IMR-90 (cell line): ENCODE measurements at regions not wholly inside any gene's neighbourhood (a gene's known extent, or its start where the extent isn't known, plus 50 kb on each side); places are given as distances from the start of the nearest gene placed in this dataset.

Experiments
- ATAC-seq: fragments of 200-7000 bp; cut with Tn5 transposase; 2 replicates; pipeline ENCODE4 v1.9.1; 2020; ENCODE audit warnings: low read depth, mild to moderate bottlenecking, moderate library complexity
- BruUV-seq: library from RNA; stranded (reverse); fragments of 400-500 nt; replicated peaks from 2 replicates; lab custom pipeline; 2021; lab: Mats Ljungman, UMichigan
- CTCF ChIA-PET: fragments of 300-600 bp; formaldehyde crosslinking; extraction: SDS; loops from one replicate; lab custom pipeline; 2021; ENCODE audit warnings: antibody characterized with exemption; lab: Yijun Ruan, JAX
- POLR2A ChIA-PET: fragments of 300-600 bp; sonication (Branson Sonifier 250); formaldehyde crosslinking; loops from one replicate; lab custom pipeline; 2022; ENCODE audit warnings: antibody characterized with exemption; ENCODE audit not compliant: unreplicated experiment; lab: Charles Lee
- DNase-seq: peaks from one replicate; pipeline ENCODE4 v3.0.0; 2013
- H2AFZ ChIP-seq: replicated peaks from 2 replicates; pipeline ENCODE3; 2013; ENCODE audit warnings: low read length, mild to moderate bottlenecking; ENCODE audit not compliant: poor library complexity
- H2AK5ac ChIP-seq: 2 replicates; pipeline ENCODE4 v1.6.1; 2013; ENCODE audit warnings: low read depth, low read length, inconsistent platforms
- H2AK9ac ChIP-seq: replicated peaks from 2 replicates; pipeline ENCODE3; 2013; ENCODE audit warnings: mild to moderate bottlenecking, low read depth, low read length, moderate library complexity; ENCODE audit not compliant: poor library complexity
- H2BK120ac ChIP-seq: 2 replicates; pipeline ENCODE4 v1.6.1; 2013; ENCODE audit warnings: low read depth, low read length, inconsistent platforms
- H2BK15ac ChIP-seq: 3 replicates; pipeline ENCODE4 v1.6.1; 2013; ENCODE audit warnings: low read depth, low read length, inconsistent platforms
- H2BK20ac ChIP-seq: 2 replicates; pipeline ENCODE4 v1.6.1; 2013; ENCODE audit warnings: low read depth, mild to moderate bottlenecking, inconsistent platforms, low read length, moderate library complexity
- H2BK5ac ChIP-seq: 2 replicates; pipeline ENCODE4 v1.6.1; 2013; ENCODE audit warnings: mild to moderate bottlenecking, low read depth, low read length, inconsistent platforms; ENCODE audit not compliant: poor library complexity, severe bottlenecking
- H3K14ac ChIP-seq: replicated peaks from 2 replicates; pipeline ENCODE4 v1.6.1; 2013; ENCODE audit warnings: low read depth, low read length, inconsistent platforms
- H3K18ac ChIP-seq: 2 replicates; pipeline ENCODE4 v1.6.1; 2013; ENCODE audit warnings: low read depth, low read length, control low read depth
- H3K23ac ChIP-seq: 2 replicates; pipeline ENCODE4 v1.6.1; 2013; ENCODE audit warnings: low read depth, low read length, inconsistent platforms
- H3K27ac ChIP-seq: 2 replicates; pipeline ENCODE4 v1.5.1; 2013; ENCODE audit warnings: mild to moderate bottlenecking, control low read depth, low read length; ENCODE audit not compliant: insufficient read depth
- H3K27me3 ChIP-seq: 2 replicates; pipeline ENCODE4 v1.6.1; 2013; ENCODE audit warnings: low read length; ENCODE audit not compliant: control insufficient read depth, insufficient read depth
- H3K36me3 ChIP-seq: 2 replicates; pipeline ENCODE4 v1.6.1; 2013; ENCODE audit warnings: low read length, mixed read lengths; ENCODE audit not compliant: control insufficient read depth, insufficient read depth
- H3K4ac ChIP-seq: 2 replicates; pipeline ENCODE4 v1.6.1; 2013; ENCODE audit warnings: low read depth, low read length, inconsistent platforms
- H3K4me1 ChIP-seq: 2 replicates; pipeline ENCODE4 v1.6.1; 2013; ENCODE audit warnings: low read length, mixed read lengths; ENCODE audit not compliant: control insufficient read depth, insufficient read depth
- H3K4me2 ChIP-seq: 2 replicates; pipeline ENCODE4 v1.6.1; 2013; ENCODE audit warnings: low read depth, mild to moderate bottlenecking, control low read depth, low read length, moderate library complexity
- H3K4me3 ChIP-seq: 2 replicates; pipeline ENCODE4 v1.5.1; 2013; ENCODE audit warnings: low read depth, mild to moderate bottlenecking, control low read depth, low read length, moderate library complexity; ENCODE audit not compliant: insufficient read depth
- H3K56ac ChIP-seq: 2 replicates; pipeline ENCODE4 v1.6.1; 2013; ENCODE audit warnings: low read length, inconsistent platforms; ENCODE audit not compliant: insufficient read depth; ENCODE audit errors: extremely low read depth
- H3K79me1 ChIP-seq, 2 experiments: 2 replicates each; pipeline ENCODE4 v1.6.1; 2013; ENCODE audit warnings: low read length in 2 of 2, inconsistent platforms in 1 of 2, low read depth in 1 of 2
- H3K9ac ChIP-seq: 2 replicates; pipeline ENCODE4 v1.6.1; 2013; ENCODE audit warnings: low read depth, low read length, control low read depth
- H3K9me1 ChIP-seq: 2 replicates; pipeline ENCODE4 v1.6.1; 2013; ENCODE audit warnings: low read length, inconsistent platforms; ENCODE audit not compliant: insufficient read depth
- H3K9me3 ChIP-seq: 2 replicates; pipeline ENCODE4 v1.6.1; 2013; ENCODE audit warnings: low read length; ENCODE audit not compliant: control insufficient read depth, insufficient read depth
- H4K20me1 ChIP-seq: 2 replicates; pipeline ENCODE4 v1.6.1; 2013; ENCODE audit warnings: low read length, inconsistent platforms; ENCODE audit not compliant: insufficient read depth
- H4K5ac ChIP-seq: 2 replicates; pipeline ENCODE4 v1.6.1; 2013; ENCODE audit warnings: mild to moderate bottlenecking, low read depth, low read length, control low read depth
- H4K8ac ChIP-seq, 2 experiments: 2 replicates each; pipeline ENCODE4 v1.6.1; 2013; ENCODE audit warnings: low read depth in 2 of 2, low read length in 2 of 2, control low read depth in 1 of 2, inconsistent platforms in 1 of 2
- H4K91ac ChIP-seq: 2 replicates; pipeline ENCODE4 v1.6.1; 2013; ENCODE audit warnings: low read depth, low read length, inconsistent platforms; ENCODE audit not compliant: insufficient read depth
- BHLHE40 ChIP-seq: fragments of 150-350 bp; IDR thresholded peaks from 2 replicates; pipeline ENCODE4 v1.6.1; 2016; ENCODE audit warnings: mild to moderate bottlenecking, low read depth, low read length
- CEBPB ChIP-seq: IDR thresholded peaks from 2 replicates; pipeline ENCODE4 v1.6.1; 2012; ENCODE audit warnings: low read depth, low read length, improper control_type of control experiment
- CHD1 ChIP-seq: IDR thresholded peaks from 2 replicates; pipeline ENCODE4 v1.6.1; 2012; ENCODE audit warnings: low read depth, low read length, improper control_type of control experiment
- FOS ChIP-seq: fragments of 150-350 bp; IDR thresholded peaks from 2 replicates; pipeline ENCODE4 v1.6.1; 2016; ENCODE audit warnings: low read depth, low read length
- MAFK ChIP-seq: IDR thresholded peaks from 2 replicates; pipeline ENCODE4 v1.6.1; 2012; ENCODE audit warnings: low read depth, low read length, improper control_type of control experiment
- MAZ ChIP-seq: IDR thresholded peaks from 2 replicates; pipeline ENCODE4 v1.6.1; 2012; ENCODE audit warnings: low read depth, mild to moderate bottlenecking, low read length, improper control_type of control experiment, moderate library complexity, borderline replicate concordance
- MXI1 ChIP-seq: IDR thresholded peaks from 2 replicates; pipeline ENCODE4 v1.6.1; 2012; ENCODE audit warnings: low read depth, mild to moderate bottlenecking, low read length, moderate library complexity, borderline replicate concordance
- NFE2L2 ChIP-seq: fragments of 150-350 bp; IDR thresholded peaks from 2 replicates; pipeline ENCODE4 v1.6.1; 2016; ENCODE audit warnings: low read depth, mild to moderate bottlenecking, low read length
- POLR2A ChIP-seq: IDR thresholded peaks from 2 replicates; pipeline ENCODE4 v1.6.1; 2012; ENCODE audit warnings: mild to moderate bottlenecking, low read depth, low read length
- RAD21 ChIP-seq: IDR thresholded peaks from 2 replicates; pipeline ENCODE4 v1.6.1; 2012; ENCODE audit warnings: low read length, improper control_type of control experiment
- RCOR1 ChIP-seq: IDR thresholded peaks from 2 replicates; pipeline ENCODE4 v1.6.1; 2012; ENCODE audit warnings: mild to moderate bottlenecking, low read length, improper control_type of control experiment; ENCODE audit not compliant: insufficient replicate concordance
- RFX5 ChIP-seq: IDR thresholded peaks from 2 replicates; pipeline ENCODE4 v1.8.0; 2012; ENCODE audit warnings: low read depth, mild to moderate bottlenecking, low read length, moderate library complexity
- SMC3 ChIP-seq: fragments of 150-350 bp; IDR thresholded peaks from 2 replicates; pipeline ENCODE4 v1.6.1; 2016; ENCODE audit warnings: low read depth, mild to moderate bottlenecking, antibody characterized with exemption, low read length, moderate library complexity
- WGBS, 2 experiments: methylation state at CpG; one replicate each; pipeline versions ENCODE4 v1.1.5 to v1.1.7; 2013; ENCODE audit warnings: missing lambda C conversion rate in 2 of 2; ENCODE audit not compliant: insufficient read length in 1 of 2; ENCODE audit errors: extremely low coverage in 2 of 2; 5-methylcytosine and 5-hydroxymethylcytosine counted together
- dilution Hi-C: fragments of 300-500 bp; cut with HindIII; formaldehyde crosslinking; loops from one replicate; pipeline ENCODE4 v1.14.3; 2018; ENCODE audit warnings: low sequenced_read_pairs; ENCODE audit not compliant: unreplicated experiment
- in situ Hi-C: fragments of 300-500 bp; cut with MboI; formaldehyde crosslinking; loops from 3 replicates; pipeline ENCODE4 v1.14.3; 2019; ENCODE audit warnings: low sequenced_read_pairs, inconsistent platforms, mixed read lengths
- intact Hi-C: fragments of 100-400 bp; cut with micrococcal nuclease; formaldehyde crosslinking; loops from 2 replicates; pipeline ENCODE4 v1.10.0; 2022
- TF ChIP-seq, protein P1 (sequence below): conservative IDR thresholded peaks from 2 replicates; pipeline ENCODE4 v1.5.1; 2012; ENCODE audit warnings: mild to moderate bottlenecking, low read depth, low read length, improper control_type of control experiment
- TF ChIP-seq, protein P2 (sequence below): fragments of 150-350 bp; IDR thresholded peaks from 2 replicates; pipeline ENCODE4 v1.6.1; 2017; ENCODE audit warnings: mild to moderate bottlenecking, antibody characterized with exemption, low read length, low read depth
- TF ChIP-seq, protein P3 (sequence below): fragments of 150-350 bp; IDR thresholded peaks from 2 replicates; pipeline ENCODE4 v1.6.1; 2016; ENCODE audit warnings: low read depth, mild to moderate bottlenecking, low read length, moderate library complexity, borderline replicate concordance

DNA sequence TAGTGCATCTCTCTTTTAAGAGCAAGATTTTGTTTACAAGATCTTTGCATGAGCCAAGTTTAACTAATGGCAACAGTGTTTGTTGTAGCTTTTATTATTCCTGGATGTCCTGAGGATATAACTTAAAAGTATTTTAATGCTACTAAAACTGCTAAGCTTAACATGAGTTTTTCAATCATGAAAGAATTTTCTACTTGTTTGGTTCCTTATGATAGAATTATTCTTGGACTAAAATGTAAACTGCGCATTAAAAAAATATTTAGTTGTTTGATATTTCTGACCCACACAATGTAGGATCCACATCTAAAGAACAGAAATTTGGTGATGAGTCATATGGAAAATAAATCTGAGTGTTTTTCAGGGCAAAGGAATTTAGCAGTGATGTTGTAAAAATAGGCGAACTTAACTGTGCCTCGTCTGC, 70.8 kb downstream of the RAP2B start:
- H3K4me1 ChIP-seq, result peaks cover 5% of the 10 kb centered on the region
- peaks cover 3% of the 10 kb centered on the region; the same call in 1 of the 2 replicates for H3K9me1 ChIP-seq
- no peaks in the 10 kb centered on the region for H4K20me1 ChIP-seq
- TF ChIP-seq RCOR1, result no peak
- TF ChIP-seq SMC3, result no peak
- TF ChIP-seq, protein P1, sequence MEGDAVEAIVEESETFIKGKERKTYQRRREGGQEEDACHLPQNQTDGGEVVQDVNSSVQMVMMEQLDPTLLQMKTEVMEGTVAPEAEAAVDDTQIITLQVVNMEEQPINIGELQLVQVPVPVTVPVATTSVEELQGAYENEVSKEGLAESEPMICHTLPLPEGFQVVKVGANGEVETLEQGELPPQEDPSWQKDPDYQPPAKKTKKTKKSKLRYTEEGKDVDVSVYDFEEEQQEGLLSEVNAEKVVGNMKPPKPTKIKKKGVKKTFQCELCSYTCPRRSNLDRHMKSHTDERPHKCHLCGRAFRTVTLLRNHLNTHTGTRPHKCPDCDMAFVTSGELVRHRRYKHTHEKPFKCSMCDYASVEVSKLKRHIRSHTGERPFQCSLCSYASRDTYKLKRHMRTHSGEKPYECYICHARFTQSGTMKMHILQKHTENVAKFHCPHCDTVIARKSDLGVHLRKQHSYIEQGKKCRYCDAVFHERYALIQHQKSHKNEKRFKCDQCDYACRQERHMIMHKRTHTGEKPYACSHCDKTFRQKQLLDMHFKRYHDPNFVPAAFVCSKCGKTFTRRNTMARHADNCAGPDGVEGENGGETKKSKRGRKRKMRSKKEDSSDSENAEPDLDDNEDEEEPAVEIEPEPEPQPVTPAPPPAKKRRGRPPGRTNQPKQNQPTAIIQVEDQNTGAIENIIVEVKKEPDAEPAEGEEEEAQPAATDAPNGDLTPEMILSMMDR, result no peak
- peak; percentile 37; the same call in 1 of the 2 replicates for TF ChIP-seq CEBPB
- no peak for TF ChIP-seq POLR2A
- TF ChIP-seq RFX5, result no peak
- TF ChIP-seq NFE2L2, result no peak; the same call in 1 of the 2 replicates
- TF ChIP-seq MAFK, result peak; percentile 50; the same call in 1 of the 2 replicates
- no peak for TF ChIP-seq CHD1
- no peak for TF ChIP-seq RAD21
- TF ChIP-seq MXI1, result no peak
- peak; percentile 16; the same call in 1 of the 2 replicates for TF ChIP-seq BHLHE40
- peak; percentile 88 for TF ChIP-seq FOS
- TF ChIP-seq, protein P2, sequence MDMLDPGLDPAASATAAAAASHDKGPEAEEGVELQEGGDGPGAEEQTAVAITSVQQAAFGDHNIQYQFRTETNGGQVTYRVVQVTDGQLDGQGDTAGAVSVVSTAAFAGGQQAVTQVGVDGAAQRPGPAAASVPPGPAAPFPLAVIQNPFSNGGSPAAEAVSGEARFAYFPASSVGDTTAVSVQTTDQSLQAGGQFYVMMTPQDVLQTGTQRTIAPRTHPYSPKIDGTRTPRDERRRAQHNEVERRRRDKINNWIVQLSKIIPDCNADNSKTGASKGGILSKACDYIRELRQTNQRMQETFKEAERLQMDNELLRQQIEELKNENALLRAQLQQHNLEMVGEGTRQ, result no peak
- TF ChIP-seq, protein P3, sequence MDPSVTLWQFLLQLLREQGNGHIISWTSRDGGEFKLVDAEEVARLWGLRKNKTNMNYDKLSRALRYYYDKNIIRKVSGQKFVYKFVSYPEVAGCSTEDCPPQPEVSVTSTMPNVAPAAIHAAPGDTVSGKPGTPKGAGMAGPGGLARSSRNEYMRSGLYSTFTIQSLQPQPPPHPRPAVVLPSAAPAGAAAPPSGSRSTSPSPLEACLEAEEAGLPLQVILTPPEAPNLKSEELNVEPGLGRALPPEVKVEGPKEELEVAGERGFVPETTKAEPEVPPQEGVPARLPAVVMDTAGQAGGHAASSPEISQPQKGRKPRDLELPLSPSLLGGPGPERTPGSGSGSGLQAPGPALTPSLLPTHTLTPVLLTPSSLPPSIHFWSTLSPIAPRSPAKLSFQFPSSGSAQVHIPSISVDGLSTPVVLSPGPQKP, result no peak
- TF ChIP-seq MAZ, result no peak
- H3K23ac ChIP-seq, result no peak overlapping the region; the same call in 1 of the 2 replicates
- no peak overlapping the region for H3K9ac ChIP-seq
- WGBS, 2 experiments, result no CpG with 5 or more reads among the region's 3 CpGs
- ChIA-PET CTCF (interaction anchor here (1.1 kb wide), 1 partner anchor 58 kb away, joined by 5 read pairs; no protein-coding TSS in a partner anchor), POLR2A (interaction anchor here (0.6 to 0.7 kb wide), 2 partner anchors 11 to 1887 kb away, joined by 4 read pairs; no protein-coding TSS in a partner anchor)
- H3K79me1 ChIP-seq, result no peaks in the 10 kb centered on the region; a peak in 1 of 4 replicates
- no peak overlapping the region; the same call in 1 of the 2 replicates for H2BK120ac ChIP-seq
- dilution Hi-C loops (no loop called here), in situ Hi-C loops (no loop called here), intact Hi-C loops (no loop called here)
- no peak overlapping the region for H3K4ac ChIP-seq
- H3K27ac ChIP-seq, result peak overlapping the region; percentile 82; the same call in 1 of the 2 replicates
- no peak overlapping the region for H3K18ac ChIP-seq
- BruUV-seq, result no TSS peak
- peak; percentile 94 for ATAC-seq
- no peak overlapping the region for H3K4me3 ChIP-seq
- H2AK9ac ChIP-seq, result no peak overlapping the region
- H3K14ac ChIP-seq, result no peak overlapping the region
- H2BK5ac ChIP-seq, result peak overlapping the region; percentile 78
- no peaks in the 10 kb centered on the region for H3K36me3 ChIP-seq
- no peak overlapping the region; a peak in 1 of 4 replicates for H4K8ac ChIP-seq
- no peak overlapping the region for H2AK5ac ChIP-seq
- peak; percentile 88 for DNase-seq
- no peak overlapping the region for H4K91ac ChIP-seq
- no peaks in the 10 kb centered on the region for H3K9me3 ChIP-seq
- H3K4me2 ChIP-seq, result no peak overlapping the region
- H2BK15ac ChIP-seq, result no peak overlapping the region
- H2BK20ac ChIP-seq, result no peak overlapping the region
- H3K27me3 ChIP-seq, result no peaks in the 10 kb centered on the region
- H4K5ac ChIP-seq, result no peak overlapping the region
- H3K56ac ChIP-seq, result no peak overlapping the region
- no peak overlapping the region for H2AFZ ChIP-seq
